ENCODE measurements at regions not wholly inside any gene's neighbourhood (a gene's known extent, or its start where the extent isn't known, plus 50 kb on each side); places are given as distances from the start of the nearest gene placed in this dataset.

DNA sequence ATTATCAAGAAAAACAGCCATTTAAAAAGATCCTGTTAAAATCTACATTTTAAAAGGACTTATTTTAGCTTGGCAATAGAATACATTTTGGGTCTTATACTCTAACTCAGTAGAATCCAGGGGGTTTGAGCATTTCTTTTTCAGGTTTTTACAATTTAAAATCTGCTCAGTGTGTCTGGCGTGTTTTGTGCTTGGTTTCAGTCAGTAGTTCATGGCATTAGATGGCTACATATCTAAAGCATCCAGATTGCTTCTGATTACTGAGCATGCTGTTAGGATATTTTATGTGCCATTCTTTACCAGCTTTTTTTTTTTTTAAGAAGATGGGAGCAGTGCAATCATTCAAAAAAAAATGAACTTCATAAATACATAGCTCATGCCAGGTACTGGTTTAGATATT, 566.1 kb upstream of the LARGE1 start:
- TF ChIP-seq, protein P1, sequence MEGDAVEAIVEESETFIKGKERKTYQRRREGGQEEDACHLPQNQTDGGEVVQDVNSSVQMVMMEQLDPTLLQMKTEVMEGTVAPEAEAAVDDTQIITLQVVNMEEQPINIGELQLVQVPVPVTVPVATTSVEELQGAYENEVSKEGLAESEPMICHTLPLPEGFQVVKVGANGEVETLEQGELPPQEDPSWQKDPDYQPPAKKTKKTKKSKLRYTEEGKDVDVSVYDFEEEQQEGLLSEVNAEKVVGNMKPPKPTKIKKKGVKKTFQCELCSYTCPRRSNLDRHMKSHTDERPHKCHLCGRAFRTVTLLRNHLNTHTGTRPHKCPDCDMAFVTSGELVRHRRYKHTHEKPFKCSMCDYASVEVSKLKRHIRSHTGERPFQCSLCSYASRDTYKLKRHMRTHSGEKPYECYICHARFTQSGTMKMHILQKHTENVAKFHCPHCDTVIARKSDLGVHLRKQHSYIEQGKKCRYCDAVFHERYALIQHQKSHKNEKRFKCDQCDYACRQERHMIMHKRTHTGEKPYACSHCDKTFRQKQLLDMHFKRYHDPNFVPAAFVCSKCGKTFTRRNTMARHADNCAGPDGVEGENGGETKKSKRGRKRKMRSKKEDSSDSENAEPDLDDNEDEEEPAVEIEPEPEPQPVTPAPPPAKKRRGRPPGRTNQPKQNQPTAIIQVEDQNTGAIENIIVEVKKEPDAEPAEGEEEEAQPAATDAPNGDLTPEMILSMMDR (IDR thresholded peaks at IDR 0.05), result no peak
- TF ChIP-seq POLR2AphosphoS5 (IDR thresholded peaks at IDR 0.05), result no peak
- no peak for TF ChIP-seq POLR2A (IDR thresholded peaks at IDR 0.05)
- TF ChIP-seq EP300 (IDR thresholded peaks at IDR 0.05), result no peak
